ENCODE measurements at regions not wholly inside any gene's neighbourhood (a gene's known extent, or its start where the extent isn't known, plus 50 kb on each side); places are given as distances from the start of the nearest gene placed in this dataset.

DNA sequence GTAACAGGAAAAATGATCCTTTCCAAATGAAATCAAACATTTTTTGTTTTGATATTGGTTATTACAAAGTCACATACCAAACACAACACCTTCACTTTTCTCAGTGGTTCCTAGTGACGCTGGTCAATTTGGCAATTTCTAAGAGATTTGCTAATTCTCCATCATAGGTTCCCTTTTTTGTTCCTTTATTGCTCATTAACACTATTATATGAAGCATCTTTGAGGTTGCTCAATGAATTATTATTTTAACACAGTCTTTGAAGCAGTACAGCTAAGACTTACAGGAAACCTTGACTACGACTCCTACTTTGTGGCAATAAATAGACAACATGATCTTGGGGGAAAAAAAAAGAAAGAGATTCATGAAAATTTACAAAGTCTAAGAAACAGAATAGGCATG, 152.2 kb upstream of the VRK2 start (continued):
- TF ChIP-seq CHD7 (IDR thresholded peaks at IDR 0.05; ENCODE audit: insufficient replicate concordance, low read length): no peak
- TF ChIP-seq, protein P1, sequence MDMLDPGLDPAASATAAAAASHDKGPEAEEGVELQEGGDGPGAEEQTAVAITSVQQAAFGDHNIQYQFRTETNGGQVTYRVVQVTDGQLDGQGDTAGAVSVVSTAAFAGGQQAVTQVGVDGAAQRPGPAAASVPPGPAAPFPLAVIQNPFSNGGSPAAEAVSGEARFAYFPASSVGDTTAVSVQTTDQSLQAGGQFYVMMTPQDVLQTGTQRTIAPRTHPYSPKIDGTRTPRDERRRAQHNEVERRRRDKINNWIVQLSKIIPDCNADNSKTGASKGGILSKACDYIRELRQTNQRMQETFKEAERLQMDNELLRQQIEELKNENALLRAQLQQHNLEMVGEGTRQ (IDR thresholded peaks at IDR 0.05; ENCODE audit: low read length): no peak
- TF ChIP-seq CHD2 (IDR thresholded peaks at IDR 0.05; ENCODE audit: low read length): no peak

All from H1 (cell line).